ENCODE measurements at regions not wholly inside any gene's neighbourhood (a gene's known extent, or its start where the extent isn't known, plus 50 kb on each side); places are given as distances from the start of the nearest gene placed in this dataset.

- no peaks in the 10 kb centered on the region for H3K27me3 ChIP-seq (ENCODE audit: insufficient read depth, low read length)
- no peaks in the 10 kb centered on the region for H3K9me2 ChIP-seq (ENCODE audit: low read depth, low read length)
- no peak overlapping the region for H3K9ac ChIP-seq (ENCODE audit: low read length)
- H3K4me2 ChIP-seq (ENCODE audit: low read length): no peak overlapping the region
- H3K36me3 ChIP-seq (ENCODE audit: insufficient read depth, low read length): no peaks in the 10 kb centered on the region
- TF ChIP-seq EZH2 (IDR thresholded peaks at IDR 0.05; ENCODE audit: borderline replicate concordance, low read length) (no peak), CTCF (IDR thresholded peaks at IDR 0.05; ENCODE audit: low read length) (no peak)
- no peaks in the 10 kb centered on the region for H3K79me2 ChIP-seq (ENCODE audit: insufficient read depth, low read length)
- H2AFZ ChIP-seq (ENCODE audit: low read length): no peak overlapping the region
- H3K27ac ChIP-seq (ENCODE audit: low read depth, low read length, poor library complexity, severe bottlenecking): no peak overlapping the region
- no peaks in the 10 kb centered on the region for H3K9me3 ChIP-seq (ENCODE audit: low read length)
- no peak overlapping the region for H3K4me3 ChIP-seq (ENCODE audit: low read depth, low read length, poor library complexity, severe bottlenecking)
- H3F3A ChIP-seq (ENCODE audit: insufficient read depth, low read length): no peaks in the 10 kb centered on the region
- no peaks in the 10 kb centered on the region for H3K4me1 ChIP-seq (ENCODE audit: insufficient read depth, low read length, severe bottlenecking)
- no peaks in the 10 kb centered on the region for H4K20me1 ChIP-seq (ENCODE audit: insufficient read depth, low read length)
Observed at GRCh38 chrX:45524805-45525204, 324.1 kb upstream of the DIPK2B start.

DNA sequence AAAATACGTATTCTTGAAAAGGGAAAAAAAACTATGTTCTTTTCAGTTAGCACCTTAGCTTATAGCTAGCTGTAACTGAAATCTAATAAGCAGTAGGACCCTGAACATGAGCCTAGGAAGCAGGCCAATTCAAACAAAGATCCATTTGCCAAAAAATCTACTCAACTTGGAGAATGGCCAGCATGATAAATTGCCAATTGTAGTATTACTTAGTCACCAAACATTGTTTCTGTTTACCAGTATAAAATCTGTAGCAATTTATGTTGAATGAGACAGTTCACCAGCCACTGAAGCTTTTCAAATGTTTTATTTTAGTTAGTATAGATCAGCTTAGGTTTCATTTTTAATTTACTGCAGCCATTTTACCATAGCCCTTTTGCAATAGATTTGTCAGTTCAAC lies 323.6 kb upstream of the DIPK2B start:
- Histone ChIP-seq H3K4me3 (ENCODE audit: low read depth, low read length, poor library complexity, severe bottlenecking) (no peak overlapping the region), H3K36me3 (ENCODE audit: insufficient read depth, low read length) (no peaks in the 10 kb centered on the region), H3K9me3 (ENCODE audit: low read length) (no peaks in the 10 kb centered on the region), H3K4me2 (ENCODE audit: low read length) (no peak overlapping the region), H2AFZ (ENCODE audit: low read length) (no peak overlapping the region), H3F3A (ENCODE audit: insufficient read depth, low read length) (no peaks in the 10 kb centered on the region), H3K27ac (ENCODE audit: low read depth, low read length, poor library complexity, severe bottlenecking) (no peak overlapping the region), H4K20me1 (ENCODE audit: insufficient read depth, low read length) (no peaks in the 10 kb centered on the region), H3K9me2 (ENCODE audit: low read depth, low read length) (no peaks in the 10 kb centered on the region), H3K4me1 (ENCODE audit: insufficient read depth, low read length, severe bottlenecking) (no peaks in the 10 kb centered on the region), H3K9ac (ENCODE audit: low read length) (no peak overlapping the region), H3K27me3 (ENCODE audit: insufficient read depth, low read length) (no peaks in the 10 kb centered on the region), H3K79me2 (ENCODE audit: insufficient read depth, low read length) (no peaks in the 10 kb centered on the region)
- TF ChIP-seq EZH2 (IDR thresholded peaks at IDR 0.05; ENCODE audit: borderline replicate concordance, low read length): no peak
- no peak for TF ChIP-seq CTCF (IDR thresholded peaks at IDR 0.05; ENCODE audit: low read length)

DNA sequence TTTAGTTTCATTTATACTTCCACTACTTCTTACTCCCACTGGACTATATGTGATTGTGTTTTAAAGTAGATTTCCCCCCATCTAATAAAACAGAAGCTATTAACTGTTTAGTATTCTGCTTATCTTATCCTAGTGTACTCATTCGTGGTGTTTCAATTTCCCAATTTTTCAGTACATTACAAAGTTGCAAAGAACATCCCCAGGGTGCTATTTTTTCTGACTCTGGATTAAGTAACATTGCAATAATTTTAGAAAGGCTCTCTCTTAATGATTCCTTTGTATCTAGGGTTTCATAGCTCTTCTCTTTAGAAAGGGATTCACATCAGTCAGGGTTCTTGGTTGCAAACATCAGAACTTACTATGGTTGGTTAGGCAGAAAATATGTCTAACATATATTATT lies 317.9 kb upstream of the DIPK2B start:
- H3K4me1 ChIP-seq (ENCODE audit: insufficient read depth, low read length, severe bottlenecking): no peaks in the 10 kb centered on the region
- H3K36me3 ChIP-seq (ENCODE audit: insufficient read depth, low read length): no peaks in the 10 kb centered on the region
- H3K9me2 ChIP-seq (ENCODE audit: low read depth, low read length): no peaks in the 10 kb centered on the region
- no peaks in the 10 kb centered on the region for H3K79me2 ChIP-seq (ENCODE audit: insufficient read depth, low read length)
- H3K9me3 ChIP-seq (ENCODE audit: low read length): no peaks in the 10 kb centered on the region
- no peak overlapping the region for H3K9ac ChIP-seq (ENCODE audit: low read length)
- no peak for TF ChIP-seq EZH2 (IDR thresholded peaks at IDR 0.05; ENCODE audit: borderline replicate concordance, low read length)
- TF ChIP-seq CTCF (IDR thresholded peaks at IDR 0.05; ENCODE audit: low read length): no peak
- no peaks in the 10 kb centered on the region for H3K27me3 ChIP-seq (ENCODE audit: insufficient read depth, low read length)
- no peak overlapping the region for H2AFZ ChIP-seq (ENCODE audit: low read length)
- no peak overlapping the region for H3K4me2 ChIP-seq (ENCODE audit: low read length)
- no peak overlapping the region for H3K4me3 ChIP-seq (ENCODE audit: low read depth, low read length, poor library complexity, severe bottlenecking)
- no peak overlapping the region for H3K27ac ChIP-seq (ENCODE audit: low read depth, low read length, poor library complexity, severe bottlenecking)
- H4K20me1 ChIP-seq (ENCODE audit: insufficient read depth, low read length): no peaks in the 10 kb centered on the region
- no peaks in the 10 kb centered on the region for H3F3A ChIP-seq (ENCODE audit: insufficient read depth, low read length)

Data from OCI-LY1 (cell line).